H1 (cell line): ENCODE measurements at regions not wholly inside any gene's neighbourhood (a gene's known extent, or its start where the extent isn't known, plus 50 kb on each side); places are given as distances from the start of the nearest gene placed in this dataset. TPM values are rescaled to one million over a fixed set of nuclear protein-coding genes. Genes with fewer than 3 reads are reported as not detected.

ENCODE experiments used
- CTCF ChIA-PET: fragments of 300-600 bp; sonication (Branson Sonifier 250); formaldehyde crosslinking; loops from one replicate; lab custom pipeline; 2021; ENCODE audit not compliant: partially characterized antibody; lab: Charles Lee
- POLR2A ChIA-PET: fragments of 300-600 bp; sonication (Branson Sonifier 250); formaldehyde crosslinking; loops from one replicate; lab custom pipeline; 2021; ENCODE audit warnings: inconsistent platforms; ENCODE audit not compliant: partially characterized antibody; lab: Charles Lee
- DNase-seq, 2 experiments: peaks; one replicate each; pipeline versions ENCODE4 v3.0.0 to v3.0.0-alpha.2; 2010 to 2022; ENCODE audit warnings: low spot score in 2 of 2, low read depth in 1 of 2, mixed read lengths in 1 of 2
- FAIRE-seq: peaks from 2 replicates; lab custom pipeline; 2011; peaks lifted over from hg19 to GRCh38; lab: Jason Lieb, UNC
- H2AFZ ChIP-seq: 2 replicates; pipeline ENCODE4 v1.8.1; 2012; ENCODE audit warnings: low read length, inconsistent platforms
- H2AK5ac ChIP-seq: 2 replicates; pipeline ENCODE4 v1.6.1; 2013; ENCODE audit warnings: low read depth, low read length
- H2BK120ac ChIP-seq: replicated peaks from 2 replicates; pipeline ENCODE3; 2013; ENCODE audit warnings: low read depth, low read length, inconsistent platforms
- H2BK12ac ChIP-seq: 2 replicates; pipeline ENCODE4 v1.6.1; 2013; ENCODE audit warnings: low read depth, low read length
- H2BK15ac ChIP-seq: 2 replicates; pipeline ENCODE4 v1.6.1; 2013; ENCODE audit warnings: low read length
- H2BK20ac ChIP-seq: 2 replicates; pipeline ENCODE4 v1.6.1; 2013; ENCODE audit warnings: low read length
- H2BK5ac ChIP-seq: 2 replicates; pipeline ENCODE4 v1.6.1; 2013; ENCODE audit warnings: low read depth, low read length
- H3K14ac ChIP-seq: 2 replicates; pipeline ENCODE4 v1.6.1; 2013; ENCODE audit warnings: inconsistent platforms; ENCODE audit not compliant: insufficient read length
- H3K18ac ChIP-seq: 2 replicates; pipeline ENCODE4 v1.6.1; 2013; ENCODE audit warnings: low read length; ENCODE audit errors: extremely low read depth
- H3K23ac ChIP-seq: 2 replicates; pipeline ENCODE4 v1.6.1; 2013; ENCODE audit warnings: inconsistent platforms; ENCODE audit not compliant: insufficient read length
- H3K23me2 ChIP-seq: 2 replicates; pipeline ENCODE4 v1.6.1; 2013; ENCODE audit warnings: low read depth, low read length
- H3K27ac ChIP-seq: 2 replicates; pipeline ENCODE4 v1.6.1; 2011; ENCODE audit warnings: low read depth, low read length, inconsistent platforms
- H3K27me3 ChIP-seq, 4 experiments: replicated peaks in 1 of 4; 1 replicate in 1 of 4; 2 replicates in 3 of 4; pipeline versions ENCODE4 v1.6.1 to v1.8.1; 2011 to 2013; ENCODE audit warnings: low read length in 3 of 4, mild to moderate bottlenecking in 3 of 4, inconsistent platforms in 2 of 4, mixed read lengths in 2 of 4, moderate library complexity in 1 of 4; ENCODE audit not compliant: control insufficient read depth in 3 of 4, insufficient read depth in 3 of 4; ENCODE audit errors: extremely low read depth in 1 of 4
- H3K36me3 ChIP-seq, 4 experiments: 2 replicates each; pipeline versions ENCODE4 v1.6.1 to v1.8.1; 2011 to 2013; ENCODE audit warnings: mild to moderate bottlenecking in 4 of 4, low read length in 3 of 4, moderate library complexity in 2 of 4, control low read depth in 1 of 4, inconsistent platforms in 1 of 4; ENCODE audit not compliant: insufficient read depth in 4 of 4, control insufficient read depth in 2 of 4
- H3K4ac ChIP-seq: replicated peaks from 2 replicates; pipeline ENCODE3; 2013; ENCODE audit warnings: low read length, low read depth, mixed read lengths, inconsistent platforms; ENCODE audit not compliant: insufficient read length
- H3K4me1 ChIP-seq, 4 experiments: replicated peaks in 1 of 4; 1 replicate in 1 of 4; 2 replicates in 3 of 4; pipeline versions ENCODE4 v1.6.1 to v1.8.1; 2011 to 2013; ENCODE audit warnings: low read length in 3 of 4, inconsistent platforms in 2 of 4, mixed read lengths in 1 of 4; ENCODE audit not compliant: insufficient read depth in 4 of 4, control insufficient read depth in 3 of 4
- H3K4me2 ChIP-seq, 2 experiments: 2 replicates each; pipeline versions ENCODE4 v1.6.1 to v1.8.1; 2011 to 2013; ENCODE audit warnings: low read depth in 2 of 2, low read length in 2 of 2, control low read depth in 1 of 2, inconsistent platforms in 1 of 2, mild to moderate bottlenecking in 1 of 2; ENCODE audit not compliant: insufficient read depth in 1 of 2
- H3K4me3 ChIP-seq, 4 experiments: fragments of 200-600, 300-600 bp in 1 of 4; sonication (generic), shearing (Covaris generic), sonication (Bioruptor Twin) in 1 of 4; 2 replicates each; pipeline versions ENCODE4 v1.5.1 to v1.8.1; 2011 to 2016; ENCODE audit warnings: low read length in 4 of 4, low read depth in 3 of 4, control low read depth in 2 of 4, inconsistent platforms in 2 of 4, mild to moderate bottlenecking in 2 of 4, mixed read lengths in 1 of 4, moderate library complexity in 1 of 4; ENCODE audit not compliant: insufficient read depth in 2 of 4; ENCODE audit errors: extremely low read depth in 1 of 4
- H3K56ac ChIP-seq: replicated peaks from 2 replicates; pipeline ENCODE3; 2013; ENCODE audit warnings: low read depth, mild to moderate bottlenecking, mixed read lengths, low read length, inconsistent platforms; ENCODE audit not compliant: insufficient read length
- H3K79me1 ChIP-seq: 2 replicates; pipeline ENCODE4 v1.6.1; 2013; ENCODE audit warnings: low read depth, low read length, control low read depth
- H3K79me2 ChIP-seq, 2 experiments: 2 replicates each; pipeline versions ENCODE4 v1.6.1 to v1.8.1; 2012 to 2013; ENCODE audit warnings: low read length in 2 of 2, mild to moderate bottlenecking in 2 of 2, inconsistent platforms in 1 of 2; ENCODE audit not compliant: insufficient read depth in 2 of 2, control insufficient read depth in 1 of 2
- H3K9ac ChIP-seq, 4 experiments: replicated peaks in 1 of 4; 1 replicate in 1 of 4; 2 replicates in 3 of 4; pipeline versions ENCODE4 v1.6.1 to v1.8.1; 2011 to 2013; ENCODE audit warnings: low read depth in 3 of 4, low read length in 3 of 4, control low read depth in 2 of 4, mild to moderate bottlenecking in 2 of 4, moderate library complexity in 2 of 4, inconsistent platforms in 1 of 4; ENCODE audit errors: extremely low read depth in 1 of 4
- H3K9me3 ChIP-seq, 2 experiments: 2 replicates each; pipeline versions ENCODE4 v1.6.1 to v1.8.1; 2012 to 2013; ENCODE audit warnings: mild to moderate bottlenecking in 2 of 2, moderate library complexity in 2 of 2, control low read depth in 1 of 2, inconsistent platforms in 1 of 2, low read depth in 1 of 2, low read length in 1 of 2, mixed read lengths in 1 of 2; ENCODE audit not compliant: insufficient read depth in 2 of 2
- H4K20me1 ChIP-seq, 2 experiments: replicated peaks in 1 of 2; 2 replicates each; pipeline versions ENCODE3 to v1.8.1; 2011 to 2013; ENCODE audit warnings: inconsistent platforms in 2 of 2, low read length in 2 of 2, mild to moderate bottlenecking in 1 of 2; ENCODE audit not compliant: insufficient read depth in 2 of 2, control insufficient read depth in 1 of 2
- H4K5ac ChIP-seq: 2 replicates; pipeline ENCODE4 v1.6.1; 2013; ENCODE audit warnings: low read length, low read depth, mixed read lengths, inconsistent platforms; ENCODE audit not compliant: insufficient read length
- H4K8ac ChIP-seq: 2 replicates; pipeline ENCODE4 v1.8.0; 2013; ENCODE audit warnings: mild to moderate bottlenecking, moderate library complexity, low read length, inconsistent platforms; ENCODE audit not compliant: insufficient read depth; ENCODE audit errors: extremely low read depth
- H4K91ac ChIP-seq: replicated peaks from 2 replicates; pipeline ENCODE3; 2013; ENCODE audit warnings: low read length, mixed read lengths, inconsistent platforms; ENCODE audit not compliant: insufficient read length
- SIX5 ChIP-seq: IDR thresholded peaks from 2 replicates; pipeline ENCODE4 v1.6.1; 2011; ENCODE audit warnings: mild to moderate bottlenecking, low read depth, low read length
- WGBS, 2 experiments: shearing (Covaris generic) in 1 of 2; methylation state at CpG; one replicate each; pipeline versions ENCODE4 v1.1.6 to v1.1.7; 2013 to 2015; ENCODE audit warnings: low lambda C conversion rate in 2 of 2, mixed read lengths in 2 of 2, inconsistent platforms in 1 of 2, low coverage in 1 of 2, missing lambda C conversion rate in 1 of 2; ENCODE audit not compliant: insufficient replicate concordance in 2 of 2, insufficient coverage in 1 of 2, insufficient read length in 1 of 2; ENCODE audit errors: extremely low coverage in 1 of 2, missing lambda C conversion rate in 1 of 2; 5-methylcytosine and 5-hydroxymethylcytosine counted together
- small RNA-seq: library from polyadenylated mRNA; stranded (forward); fragments of <200 nt; extraction: miRNeasy Mini kit (QIAGEN cat#:217004); gene quantifications from one replicate; pipeline ENCODE3, GENCODE V24; 2013; ENCODE audit not compliant: insufficient read depth
- TF ChIP-seq, protein P1 (sequence below): IDR thresholded peaks from 2 replicates; pipeline ENCODE4 v1.6.1; 2012; ENCODE audit warnings: inconsistent platforms

DNA sequence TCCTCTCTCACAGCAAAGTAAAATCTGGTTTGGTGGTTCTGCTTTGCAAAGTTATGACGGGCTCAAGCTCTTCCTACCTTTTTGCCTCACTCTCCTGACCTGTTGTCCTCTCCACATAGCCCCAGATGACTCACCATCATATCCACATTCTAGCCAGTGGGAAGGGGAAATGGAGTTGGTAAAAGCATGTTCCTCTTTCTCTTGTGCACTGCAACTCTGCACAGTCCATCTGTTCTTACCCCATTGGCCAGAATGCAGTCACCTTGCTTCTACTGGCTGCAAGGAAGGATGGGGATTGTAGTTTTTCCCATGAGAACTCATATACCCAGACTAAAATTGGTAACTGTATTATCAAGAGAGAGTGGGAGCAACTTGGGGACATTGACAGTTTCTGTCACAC lies 50.4 kb upstream of the SMIM21 start:
- Histone ChIP-seq H2AK5ac (no peak overlapping the region), H4K91ac (no peak overlapping the region), H3K56ac (no peak overlapping the region), H2BK12ac (no peak overlapping the region), H2BK120ac (no peak overlapping the region), H4K5ac (no peak overlapping the region), H3K27me3 (no peaks in the 10 kb centered on the region), H3K36me3 (no peaks in the 10 kb centered on the region), H2BK5ac (no peak overlapping the region), H2BK15ac (no peak overlapping the region), H3K79me1 (no peaks in the 10 kb centered on the region), H3K4ac (no peak overlapping the region), H2AFZ (peak overlapping the region; percentile 73; the same call in 1 of the 2 replicates), H3K23me2 (no peaks in the 10 kb centered on the region), H3K18ac (no peak overlapping the region), H3K27ac (no peak overlapping the region), H3K9me3 (no peaks in the 10 kb centered on the region), H3K79me2 (no peaks in the 10 kb centered on the region), H3K9ac (no peak overlapping the region), H3K4me2 (no peak overlapping the region), H4K20me1 (no peaks in the 10 kb centered on the region), H3K14ac (no peak overlapping the region), H3K4me3 (no peak overlapping the region), H2BK20ac (no peak overlapping the region), H4K8ac (no peak overlapping the region), H3K23ac (no peak overlapping the region), H3K4me1 (peaks cover 0 to 2% (median 0%) of the 10 kb centered on the region in 4 experiments; a peak in 2 of 7 replicates)
- FAIRE-seq (no peak), DNase-seq (no peak)
- POLR2A ChIA-PET: no interaction called here
- 83% methylated on average over 1 of the region's 1 CpG; no CpG with 5 or more reads in 1 of the 2 experiments for WGBS, 2 experiments
- TF ChIP-seq, protein P1, sequence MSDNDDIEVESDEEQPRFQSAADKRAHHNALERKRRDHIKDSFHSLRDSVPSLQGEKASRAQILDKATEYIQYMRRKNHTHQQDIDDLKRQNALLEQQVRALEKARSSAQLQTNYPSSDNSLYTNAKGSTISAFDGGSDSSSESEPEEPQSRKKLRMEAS: no peak
- TF ChIP-seq SIX5: peak; percentile 29
- CTCF ChIA-PET: interaction anchor here (1.5 to 3.3 kb wide), 4 partner anchors 8 to 294 kb away, joined by 4 to 16 read pairs (median 9); no protein-coding TSS in a partner anchor

Small RNAs in the stretch of these regions (small RNA-seq; reads per million reads assigned to genes)
- not detected for gene AC021506.2
